ENCODE measurements at regions not wholly inside any gene's neighbourhood (a gene's known extent, or its start where the extent isn't known, plus 50 kb on each side); places are given as distances from the start of the nearest gene placed in this dataset.

GRCh38 chr5:117680426-117680825, 1105.8 kb upstream of the SEMA6A start:
- no peak overlapping the region for H2AFZ ChIP-seq (ENCODE audit: control insufficient read depth, low read depth, low read length)
- ChIA-PET POLR2A (no interaction called here), CTCF (no interaction called here), RAD21 (ENCODE audit: unreplicated experiment) (no interaction called here), SMC1A (ENCODE audit: uncharacterized antibody, unreplicated experiment) (no interaction called here)
- no peak overlapping the region for H3K27ac ChIP-seq (ENCODE audit: control insufficient read depth, insufficient read depth)
- no peaks in the 10 kb centered on the region; the same call in 1 of the 2 replicates for H3K4me1 ChIP-seq (ENCODE audit: control insufficient read depth, insufficient read depth, low read length)
- H3K9me3 ChIP-seq (replicated peaks; ENCODE audit: control insufficient read depth, insufficient read depth, low read length) = no peaks in the 10 kb centered on the region
- no peak overlapping the region for H3K4me2 ChIP-seq (ENCODE audit: control insufficient read depth, insufficient read depth)
- FAIRE-seq (no peak), ATAC-seq (no peak), DNase-seq (ENCODE audit: low read depth, low spot score) (no peak)
- H3K9ac ChIP-seq (ENCODE audit: control insufficient read depth, insufficient read depth, low read length) = no peak overlapping the region
- no peaks in the 10 kb centered on the region for H3K36me3 ChIP-seq (ENCODE audit: control insufficient read depth in 2 of 2, insufficient read depth in 2 of 2, low read length in 1 of 2)
- intact Hi-C loops (cut with micrococcal nuclease; ENCODE audit: unreplicated experiment) (no loop called here), in situ Hi-C loops (cut with MboI) (no loop called here)
- H4K20me1 ChIP-seq (ENCODE audit: control insufficient read depth, insufficient read depth) = no peaks in the 10 kb centered on the region
- 92% methylated on average over 1 of the region's 1 CpG for WGBS (ENCODE audit: insufficient coverage, insufficient replicate concordance, low lambda C conversion rate, missing lambda C conversion rate)
- no peak for TF ChIP-seq CHD1 (IDR thresholded peaks at IDR 0.05; ENCODE audit: low read depth, low read length)
- TF ChIP-seq BCLAF1 (IDR thresholded peaks at IDR 0.05) = no peak
- no TSS peak for BruUV-seq (replicated peaks)
- no peaks in the 10 kb centered on the region for H3K79me2 ChIP-seq (ENCODE audit: control insufficient read depth, insufficient read depth, low read length)
- H3K27me3 ChIP-seq (replicated peaks in 1 of 2; ENCODE audit: control insufficient read depth in 2 of 2, insufficient read depth in 2 of 2, low read length in 1 of 2) = no peaks in the 10 kb centered on the region; a peak in 1 of 4 replicates
- H3K4me3 ChIP-seq = no peak overlapping the region

GRCh38 chr5:117679046-117679445, 1104.4 kb upstream of the SEMA6A start:
- FAIRE-seq (no peak), ATAC-seq (no peak), DNase-seq (ENCODE audit: low read depth, low spot score) (no peak)
- H2AFZ ChIP-seq (ENCODE audit: control insufficient read depth, low read depth, low read length) = no peak overlapping the region
- H3K9me3 ChIP-seq (replicated peaks; ENCODE audit: control insufficient read depth, insufficient read depth, low read length) = no peaks in the 10 kb centered on the region
- no peak overlapping the region for H3K4me3 ChIP-seq
- H3K27me3 ChIP-seq (replicated peaks in 1 of 2; ENCODE audit: control insufficient read depth in 2 of 2, insufficient read depth in 2 of 2, low read length in 1 of 2) = no peaks in the 10 kb centered on the region; a peak in 1 of 4 replicates
- no peaks in the 10 kb centered on the region for H3K79me2 ChIP-seq (ENCODE audit: control insufficient read depth, insufficient read depth, low read length)
- CTCF ChIA-PET = no interaction called here
- POLR2A ChIA-PET = no interaction called here
- RAD21 ChIA-PET (ENCODE audit: unreplicated experiment) = no interaction called here
- H3K4me2 ChIP-seq (ENCODE audit: control insufficient read depth, insufficient read depth) = no peak overlapping the region
- H3K4me1 ChIP-seq (ENCODE audit: control insufficient read depth, insufficient read depth, low read length) = no peaks in the 10 kb centered on the region; the same call in 1 of the 2 replicates
- no TSS peak for BruUV-seq (replicated peaks)
- H3K27ac ChIP-seq (ENCODE audit: control insufficient read depth, insufficient read depth) = no peak overlapping the region
- no peaks in the 10 kb centered on the region for H4K20me1 ChIP-seq (ENCODE audit: control insufficient read depth, insufficient read depth)
- H3K9ac ChIP-seq (ENCODE audit: control insufficient read depth, insufficient read depth, low read length) = no peak overlapping the region
- no peaks in the 10 kb centered on the region for H3K36me3 ChIP-seq (ENCODE audit: control insufficient read depth in 2 of 2, insufficient read depth in 2 of 2, low read length in 1 of 2)
- in situ Hi-C loops (cut with MboI) = no loop called here
- 22% methylated on average over 4 of the region's 4 CpGs for WGBS (ENCODE audit: insufficient coverage, insufficient replicate concordance, low lambda C conversion rate, missing lambda C conversion rate)
- SMC1A ChIA-PET (ENCODE audit: uncharacterized antibody, unreplicated experiment) = no interaction called here
- intact Hi-C loops (cut with micrococcal nuclease; ENCODE audit: unreplicated experiment) = no loop called here
- TF ChIP-seq CBX3 (IDR thresholded peaks at IDR 0.05; ENCODE audit: borderline replicate concordance, low read depth) = no peak
- TF ChIP-seq SREBF2 (IDR thresholded peaks at IDR 0.05; ENCODE audit: low read length) = no peak
- no peak for TF ChIP-seq RELA (IDR thresholded peaks at IDR 0.05; ENCODE audit: borderline replicate concordance, partially characterized antibody)
- TF ChIP-seq PBX3 (IDR thresholded peaks at IDR 0.05; ENCODE audit: insufficient replicate concordance, low read depth, low read length) = no peak
- no peak for TF ChIP-seq BCL11A (IDR thresholded peaks at IDR 0.05; ENCODE audit: low read depth, low read length)
- TF ChIP-seq TCF12 (IDR thresholded peaks at IDR 0.05; ENCODE audit: low read depth, low read length) = no peak
- TF ChIP-seq CREM (IDR thresholded peaks at IDR 0.05; ENCODE audit: low read depth) = no peak
- TF ChIP-seq RBBP5 (conservative IDR thresholded peaks at IDR 0.05) = no peak
- no peak for TF ChIP-seq HDAC2 (IDR thresholded peaks at IDR 0.05)
- no peak for TF ChIP-seq IKZF1 (conservative IDR thresholded peaks at IDR 0.05)
- no peak for TF ChIP-seq MYC (IDR thresholded peaks at IDR 0.05; ENCODE audit: insufficient read depth, insufficient read length, insufficient replicate concordance, low read length, severe bottlenecking)
- no peak for TF ChIP-seq RFX5 (IDR thresholded peaks at IDR 0.05; ENCODE audit: low read depth, low read length)
- TF ChIP-seq FOS (IDR thresholded peaks at IDR 0.05; ENCODE audit: borderline replicate concordance, extremely low read depth, insufficient read length) = no peak
- no peak for TF ChIP-seq SMAD5 (IDR thresholded peaks at IDR 0.05; ENCODE audit: low read depth)
- no peak for TF ChIP-seq SIX5 (IDR thresholded peaks at IDR 0.05; ENCODE audit: low read depth, low read length, severe bottlenecking)
- TF ChIP-seq SRF (IDR thresholded peaks at IDR 0.05; ENCODE audit: low read depth in 2 of 2, low read length in 2 of 2) = no peak

Data from GM12878 (cell line).